Fibroblast of skin of left quadriceps (primary cell): ENCODE measurements at regions not wholly inside any gene's neighbourhood (a gene's known extent, or its start where the extent isn't known, plus 50 kb on each side); places are given as distances from the start of the nearest gene placed in this dataset.

ENCODE experiments used
- DNase-seq, 2 experiments: peaks; one replicate each; pipeline ENCODE4 v3.0.0-alpha.2; 2013; ENCODE audit warnings: low read depth in 2 of 2

GRCh38 chr18:73962256-73962655 is 185.4 kb downstream of the FBXO15 start:
- DNase-seq, result peak; percentile 64 to 72

GRCh38 chr18:73961804-73962203 is 185.8 kb downstream of the FBXO15 start:
- DNase-seq, result no peak

GRCh38 chr18:73959352-73959751 is 188.3 kb downstream of the FBXO15 start:
- no peak for DNase-seq

- DNase-seq, result no peak
These were observed 193.4 kb downstream of the FBXO15 start for GRCh38 chr18:73954268-73954667.

- no peak for DNase-seq
These were observed 195.2 kb downstream of the FBXO15 start for GRCh38 chr18:73952296-73952946.

GRCh38 chr18:73950116-73950700 is 197.4 kb downstream of the FBXO15 start:
- DNase-seq, result no peak

GRCh38 chr18:73948497-73948896 is 199.1 kb downstream of the FBXO15 start:
- DNase-seq, result no peak

GRCh38 chr18:73948084-73948483 is 199.6 kb downstream of the FBXO15 start:
- DNase-seq, result no peak

GRCh38 chr18:73947180-73947921 is 200.3 kb downstream of the FBXO15 start:
- peak; percentile 70 for DNase-seq

GRCh38 chr18:73945130-73945792 is 202.4 kb downstream of the FBXO15 start:
- DNase-seq, result no peak

GRCh38 chr18:73944715-73945114 is 202.9 kb downstream of the FBXO15 start:
- no peak for DNase-seq

- no peak for DNase-seq
These were observed 203.9 kb downstream of the FBXO15 start for GRCh38 chr18:73943763-73944162.

GRCh38 chr18:73942956-73943355 is 204.7 kb downstream of the FBXO15 start:
- DNase-seq, result no peak

GRCh38 chr18:73942081-73942625 is 205.5 kb downstream of the FBXO15 start:
- no peak for DNase-seq

GRCh38 chr18:73940721-73941120 is 206.9 kb downstream of the FBXO15 start:
- no peak for DNase-seq

- no peak for DNase-seq
These were observed 208.2 kb downstream of the FBXO15 start for GRCh38 chr18:73939391-73939790.

- peak; percentile 52 to 58 for DNase-seq
These were observed 213.9 kb downstream of the FBXO15 start for GRCh38 chr18:73933685-73934084.

GRCh38 chr18:73932976-73933375 is 214.7 kb downstream of the FBXO15 start:
- DNase-seq, result no peak

- no peak for DNase-seq
These were observed 220.1 kb downstream of the FBXO15 start for GRCh38 chr18:73927496-73927895.

- no peak for DNase-seq
These were observed 222.8 kb downstream of the FBXO15 start for GRCh38 chr18:73924836-73925235.

- no peak for DNase-seq
These were observed 223.3 kb downstream of the FBXO15 start for GRCh38 chr18:73924307-73924706.

GRCh38 chr18:73923866-73924265 is 223.8 kb downstream of the FBXO15 start:
- DNase-seq, result peak; percentile 39 to 44
